ENCODE measurements at regions not wholly inside any gene's neighbourhood (a gene's known extent, or its start where the extent isn't known, plus 50 kb on each side); places are given as distances from the start of the nearest gene placed in this dataset.
"Not testable (repeated sequence)": the region's sequence is repeated elsewhere in the genome, so short reads cannot be mapped to it uniquely, and the experiment has no call there.

DNA sequence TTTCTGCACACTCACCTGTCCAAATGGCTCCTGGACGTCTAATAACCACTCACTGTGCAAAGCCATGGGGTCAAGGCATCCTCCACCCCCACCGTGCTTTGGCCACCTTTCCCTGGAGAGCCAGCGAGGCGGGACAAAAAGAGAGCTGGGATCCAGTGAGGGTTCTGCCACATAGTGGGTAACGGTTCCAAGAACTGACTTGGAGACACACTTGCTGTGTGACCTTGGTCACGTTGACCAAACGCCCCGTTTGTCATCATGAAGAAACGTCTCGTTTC, 287.2 kb downstream of the TFAP2C start:
- Mint-ChIP-seq H3K9me3 (no peaks in the 10 kb centered on the region), H3K27ac (no peak overlapping the region), H3K27me3 (peaks cover 4% of the 10 kb centered on the region), H3K36me3 (no peaks in the 10 kb centered on the region), H3K4me3 (no peak overlapping the region), H3K4me1 (no peaks in the 10 kb centered on the region)

DNA sequence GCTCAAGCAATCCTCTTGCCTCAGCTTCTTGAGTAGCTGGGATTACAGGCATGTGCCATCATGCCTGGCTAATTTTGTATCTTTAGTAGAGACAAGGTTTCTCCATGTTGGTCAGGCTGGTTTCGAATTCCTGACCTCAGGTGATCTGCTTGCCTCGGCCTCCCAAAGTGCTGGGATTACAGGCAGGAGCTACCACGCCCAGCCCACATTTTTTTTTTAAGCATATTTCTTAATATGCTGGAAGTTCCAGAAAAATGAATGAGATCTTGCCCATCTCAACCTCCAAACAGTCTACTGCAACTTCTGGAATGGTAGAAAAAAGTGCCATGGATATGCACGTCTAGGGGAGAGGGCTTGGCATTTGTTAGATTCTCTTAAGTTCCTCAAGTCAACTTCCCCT, 290.9 kb downstream of the TFAP2C start:
- not testable (repeated sequence) for H3K4me1 Mint-ChIP-seq, H3K27ac Mint-ChIP-seq, H3K4me3 Mint-ChIP-seq, H3K36me3 Mint-ChIP-seq, H3K9me3 Mint-ChIP-seq
- peaks cover 14% of the 10 kb centered on the region for H3K27me3 Mint-ChIP-seq

DNA sequence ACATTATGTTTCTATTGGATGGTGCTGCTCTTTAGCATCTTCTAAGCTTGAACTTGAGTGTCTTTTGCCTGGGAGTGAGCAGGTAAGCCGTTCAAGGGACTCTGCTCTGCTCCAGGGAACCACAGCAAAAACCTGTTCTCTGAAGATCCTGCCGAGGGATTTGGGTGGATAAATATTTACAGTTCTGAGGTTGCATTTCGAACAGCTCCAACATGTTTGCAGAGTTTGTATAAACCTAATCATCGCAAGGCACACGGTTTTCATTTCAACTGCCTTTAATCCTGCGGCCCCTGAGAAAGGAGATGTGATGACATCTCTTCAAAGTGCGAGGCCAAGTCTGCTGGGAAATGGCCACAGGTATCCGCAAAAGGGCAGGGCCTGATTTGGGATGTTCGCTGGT, 293.4 kb downstream of the TFAP2C start:
- Mint-ChIP-seq H3K4me1 (peaks cover 7% of the 10 kb centered on the region), H3K36me3 (no peaks in the 10 kb centered on the region), H3K4me3 (no peak overlapping the region), H3K27me3 (peaks cover 28% of the 10 kb centered on the region), H3K9me3 (no peaks in the 10 kb centered on the region), H3K27ac (no peak overlapping the region)

DNA sequence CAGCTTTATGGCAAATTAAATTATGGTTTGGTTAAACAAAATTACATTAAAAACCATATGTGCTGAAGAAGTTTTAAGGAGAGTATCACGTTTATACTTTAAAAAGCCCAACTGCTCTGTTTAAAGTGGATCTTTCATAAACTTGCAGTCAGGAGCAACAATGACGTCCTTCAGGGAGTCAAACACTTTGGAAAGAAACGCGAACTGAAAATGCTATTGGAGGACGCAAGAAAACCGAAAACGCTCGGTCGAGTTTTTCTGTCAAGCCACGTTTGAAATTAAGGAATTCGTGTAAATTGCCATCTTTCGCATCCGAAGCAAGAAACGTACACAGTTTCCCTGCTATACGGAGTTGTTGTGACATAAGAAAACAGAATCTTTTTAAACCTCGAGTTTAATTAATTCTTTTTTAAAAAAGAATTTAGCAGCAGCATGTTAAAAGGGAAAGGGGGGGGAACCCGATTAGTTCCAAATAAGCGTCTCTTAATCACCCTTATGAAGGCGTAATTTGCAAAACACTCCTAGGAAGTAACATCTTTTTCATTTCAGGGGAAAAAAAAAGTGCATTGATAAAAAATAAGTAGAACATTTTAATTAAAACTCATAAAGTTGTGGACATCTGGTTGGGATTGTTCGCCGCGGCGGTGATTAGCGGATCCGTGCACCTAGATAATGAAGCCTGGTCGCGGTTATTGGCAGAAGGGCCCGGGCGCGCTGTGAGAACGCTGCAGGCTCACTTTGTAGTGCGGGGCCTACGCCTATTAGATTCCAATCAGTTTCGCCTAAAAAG, 295.4 kb downstream of the TFAP2C start:
- Mint-ChIP-seq H3K27ac (no peak overlapping the region), H3K36me3 (no peaks in the 10 kb centered on the region), H3K4me1 (peaks cover 7% of the 10 kb centered on the region), H3K9me3 (no peaks in the 10 kb centered on the region), H3K27me3 (peaks cover 35% of the 10 kb centered on the region), H3K4me3 (no peak overlapping the region)

DNA sequence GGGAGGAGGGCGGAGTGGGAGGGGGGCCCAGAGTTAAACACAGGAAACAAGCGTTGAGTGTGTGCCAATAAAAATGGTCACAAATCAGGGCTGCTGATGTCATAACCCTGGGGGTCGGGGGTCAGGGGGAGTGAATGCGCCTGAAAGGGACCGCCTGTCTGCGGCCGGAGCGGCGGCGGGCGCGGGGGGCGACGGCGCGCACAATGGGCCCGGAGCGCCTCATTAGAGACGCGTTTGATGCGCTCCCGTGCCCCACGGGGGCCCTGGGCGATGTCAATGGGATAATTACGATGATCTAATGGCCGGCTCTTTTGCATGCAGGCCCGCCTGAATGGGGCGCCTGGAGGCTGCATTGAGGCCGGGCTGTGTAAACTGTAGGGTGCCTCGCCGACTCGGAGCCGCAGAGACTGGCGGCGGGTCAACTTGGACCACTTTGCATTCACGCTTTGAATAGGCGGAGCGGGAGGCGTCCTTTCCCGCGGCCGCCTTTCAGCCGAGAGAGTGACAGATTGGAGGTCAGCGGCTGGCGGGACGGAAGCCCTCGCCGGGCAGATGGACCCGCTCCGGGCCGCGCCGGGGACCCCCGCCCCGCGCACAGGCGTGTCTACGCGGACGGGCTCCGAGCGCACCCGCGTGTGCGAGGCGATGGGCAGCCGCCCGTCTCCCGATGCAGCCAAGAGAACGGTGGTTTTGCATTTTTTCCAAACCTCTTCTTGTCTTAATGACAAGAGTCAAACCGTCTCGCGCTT, 296.1 kb downstream of the TFAP2C start:
- Mint-ChIP-seq H3K4me3 (no peak overlapping the region), H3K27me3 (peaks cover 41% of the 10 kb centered on the region), H3K36me3 (no peaks in the 10 kb centered on the region), H3K4me1 (peaks cover 7% of the 10 kb centered on the region), H3K9me3 (no peaks in the 10 kb centered on the region), H3K27ac (no peak overlapping the region)

DNA sequence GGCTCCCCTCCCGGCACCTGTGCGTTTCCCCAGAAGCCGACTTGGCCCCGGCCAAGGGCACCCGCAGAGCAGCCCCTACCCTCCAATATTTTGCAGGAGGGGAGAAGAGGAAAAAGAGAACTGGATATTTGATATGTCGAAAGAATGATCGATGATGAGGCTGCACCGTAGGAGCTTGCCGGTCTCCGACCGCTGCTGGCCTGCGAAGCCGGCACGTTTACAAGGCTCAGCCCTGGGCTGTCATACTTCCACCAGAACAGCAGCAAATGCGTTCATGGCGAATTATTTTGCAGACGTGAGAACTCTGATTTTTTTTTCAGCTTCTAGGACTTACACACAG, 296.7 kb downstream of the TFAP2C start:
- peaks cover 44% of the 10 kb centered on the region for H3K27me3 Mint-ChIP-seq
- no peaks in the 10 kb centered on the region for H3K9me3 Mint-ChIP-seq
- no peaks in the 10 kb centered on the region for H3K36me3 Mint-ChIP-seq
- no peak overlapping the region for H3K4me3 Mint-ChIP-seq
- H3K4me1 Mint-ChIP-seq: peaks cover 7% of the 10 kb centered on the region
- no peak overlapping the region for H3K27ac Mint-ChIP-seq

DNA sequence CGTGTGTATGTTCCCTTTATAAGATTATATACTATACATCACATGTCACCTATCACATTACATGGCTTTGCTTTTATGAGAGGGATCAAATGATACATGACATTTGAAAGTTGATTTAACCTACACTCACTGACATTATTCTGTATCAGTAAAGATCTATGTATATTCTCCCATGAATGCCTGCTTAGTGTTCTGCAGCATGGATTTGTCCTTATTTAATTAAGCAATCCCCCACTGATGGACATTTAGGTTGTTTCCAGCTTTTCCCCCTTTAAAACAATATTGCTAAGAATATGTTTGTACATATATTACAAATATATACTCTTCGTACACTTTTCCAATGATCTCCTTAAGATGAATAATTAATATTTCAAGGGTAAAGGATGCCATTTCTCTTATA, 297.4 kb downstream of the TFAP2C start:
- H3K36me3 Mint-ChIP-seq: no peaks in the 10 kb centered on the region
- no peaks in the 10 kb centered on the region for H3K9me3 Mint-ChIP-seq
- H3K27me3 Mint-ChIP-seq: peaks cover 46% of the 10 kb centered on the region
- H3K4me3 Mint-ChIP-seq: no peak overlapping the region
- H3K4me1 Mint-ChIP-seq: peaks cover 7% of the 10 kb centered on the region
- no peak overlapping the region for H3K27ac Mint-ChIP-seq

DNA sequence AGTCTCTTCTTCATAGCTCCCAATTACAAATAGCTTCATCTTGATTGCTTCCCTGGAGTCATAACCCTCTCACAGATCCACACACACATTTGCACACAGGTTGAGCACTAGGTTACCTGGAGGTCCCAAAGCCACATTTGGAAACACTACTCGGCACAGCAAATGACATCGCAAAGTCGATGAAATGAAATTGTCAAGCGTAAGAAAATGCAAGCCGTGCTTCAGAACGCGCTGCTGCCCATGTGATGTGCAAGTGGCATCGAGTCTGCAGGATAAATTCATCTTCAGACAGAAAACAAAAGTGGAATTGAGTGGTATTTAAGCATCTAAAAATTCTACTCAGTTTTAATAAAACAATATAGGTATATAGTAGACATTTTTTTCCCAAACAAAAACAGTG, 298.0 kb downstream of the TFAP2C start:
- Mint-ChIP-seq H3K36me3 (no peaks in the 10 kb centered on the region), H3K27me3 (peaks cover 46% of the 10 kb centered on the region), H3K4me3 (no peak overlapping the region), H3K27ac (no peak overlapping the region), H3K9me3 (no peaks in the 10 kb centered on the region), H3K4me1 (peaks cover 7% of the 10 kb centered on the region)

DNA sequence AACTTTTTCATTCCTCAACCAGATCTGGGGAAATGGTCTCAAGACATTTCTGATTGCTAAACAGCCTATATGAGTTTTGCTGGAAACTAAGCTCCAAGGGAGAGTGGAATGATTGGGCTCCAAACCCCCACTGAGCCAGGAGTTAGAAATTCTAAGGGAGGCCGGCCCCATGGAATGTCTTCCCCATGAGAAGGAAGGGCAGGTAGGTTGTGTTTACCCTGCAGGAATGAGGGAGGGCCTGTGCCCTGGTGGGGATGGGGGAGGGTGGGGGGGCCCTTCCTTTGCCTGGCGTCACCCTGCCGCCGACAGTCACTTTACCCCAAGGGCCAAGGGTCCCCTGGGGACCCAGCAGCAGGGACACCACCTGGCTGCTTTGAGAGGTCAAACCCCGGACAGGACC, 298.9 kb downstream of the TFAP2C start:
- H3K4me1 Mint-ChIP-seq: peaks cover 7% of the 10 kb centered on the region
- H3K27me3 Mint-ChIP-seq: peaks cover 39% of the 10 kb centered on the region
- H3K27ac Mint-ChIP-seq: no peak overlapping the region
- no peak overlapping the region for H3K4me3 Mint-ChIP-seq
- no peaks in the 10 kb centered on the region for H3K9me3 Mint-ChIP-seq
- H3K36me3 Mint-ChIP-seq: no peaks in the 10 kb centered on the region

DNA sequence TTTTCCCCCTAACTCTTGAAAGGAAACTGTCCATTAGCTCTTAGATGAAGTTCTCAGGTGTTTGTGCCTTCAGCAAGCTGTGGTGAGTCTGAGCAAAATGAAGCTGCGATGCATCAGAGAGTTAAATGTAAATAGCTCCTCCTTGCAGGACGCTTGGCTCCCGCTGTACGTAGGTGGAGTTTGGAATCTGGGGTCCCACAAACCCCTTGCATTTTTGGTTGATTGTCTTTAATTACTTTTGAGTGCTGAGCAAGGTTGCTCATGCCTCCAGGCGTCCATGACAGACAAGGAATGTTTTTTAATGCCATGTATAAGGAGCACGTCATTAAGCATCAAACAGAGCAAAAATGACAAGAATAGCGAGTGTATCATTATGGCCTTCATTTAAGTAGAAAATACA, 300.5 kb downstream of the TFAP2C start:
- Mint-ChIP-seq H3K9me3 (no peaks in the 10 kb centered on the region), H3K27me3 (peaks cover 42% of the 10 kb centered on the region), H3K4me3 (no peak overlapping the region), H3K36me3 (no peaks in the 10 kb centered on the region), H3K4me1 (peaks cover 7% of the 10 kb centered on the region), H3K27ac (no peak overlapping the region)

DNA sequence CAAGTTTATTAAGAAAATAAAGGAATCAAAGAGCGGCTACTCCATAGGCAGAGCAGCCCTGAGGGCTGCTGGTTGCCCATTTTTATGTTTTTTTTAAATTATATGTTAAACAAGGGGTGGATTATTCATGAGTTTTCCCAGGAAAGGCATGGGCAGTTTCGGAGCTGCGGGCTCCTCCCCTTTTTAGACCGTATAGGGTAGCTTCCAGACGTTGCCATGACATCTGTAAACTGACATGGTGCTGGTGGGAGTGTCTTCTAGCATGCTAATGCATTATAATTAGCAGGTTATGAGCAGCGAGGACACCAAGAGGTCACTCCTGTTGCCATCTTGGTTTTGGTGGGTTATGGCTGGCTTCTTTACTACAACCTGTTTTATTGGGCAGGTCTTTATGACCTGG, 301.8 kb downstream of the TFAP2C start:
- Mint-ChIP-seq H3K4me1 (peaks cover 5% of the 10 kb centered on the region), H3K27me3 (peaks cover 37% of the 10 kb centered on the region), H3K36me3 (no peaks in the 10 kb centered on the region), H3K9me3 (no peaks in the 10 kb centered on the region), H3K27ac (no peak overlapping the region), H3K4me3 (no peak overlapping the region)

DNA sequence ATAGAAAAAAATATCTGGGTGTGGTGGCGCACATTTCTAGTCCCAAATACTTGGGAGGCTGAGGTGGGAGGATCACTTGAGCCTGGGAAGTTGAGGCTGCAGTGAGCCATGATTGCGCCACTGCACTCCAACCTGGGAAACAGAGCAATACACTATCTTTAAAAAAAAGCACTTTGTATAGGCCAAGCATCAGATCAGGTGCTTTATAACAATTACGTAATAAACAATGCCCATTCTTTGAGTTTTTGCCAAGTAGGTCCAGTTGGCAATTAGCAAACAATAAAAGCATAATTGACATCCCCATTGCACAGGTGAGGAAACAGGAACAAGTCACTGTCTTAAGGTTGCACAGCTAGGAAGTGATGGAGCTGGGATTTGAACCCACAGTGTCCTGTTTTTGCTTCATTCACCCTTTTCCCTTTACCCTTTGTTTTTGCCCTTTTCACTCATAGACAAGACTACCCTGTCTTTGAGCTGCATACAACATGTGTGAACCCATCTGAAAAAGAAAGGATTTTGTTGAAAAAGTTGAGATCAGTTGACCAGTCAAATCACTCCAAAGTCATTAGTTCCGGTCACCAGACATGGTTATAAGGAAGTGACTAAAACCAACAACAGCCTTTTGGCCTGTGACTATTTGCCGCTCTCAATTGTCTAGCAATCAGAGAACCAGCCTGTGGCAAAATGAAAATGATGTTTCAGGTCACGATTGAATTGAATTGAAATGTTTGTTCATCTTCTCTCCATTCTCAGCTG, 303.6 kb downstream of the TFAP2C start:
- Mint-ChIP-seq H3K9me3 (no peaks in the 10 kb centered on the region), H3K4me3 (no peak overlapping the region), H3K27me3 (peaks cover 20% of the 10 kb centered on the region), H3K4me1 (no peaks in the 10 kb centered on the region), H3K27ac (no peak overlapping the region), H3K36me3 (no peaks in the 10 kb centered on the region)

DNA sequence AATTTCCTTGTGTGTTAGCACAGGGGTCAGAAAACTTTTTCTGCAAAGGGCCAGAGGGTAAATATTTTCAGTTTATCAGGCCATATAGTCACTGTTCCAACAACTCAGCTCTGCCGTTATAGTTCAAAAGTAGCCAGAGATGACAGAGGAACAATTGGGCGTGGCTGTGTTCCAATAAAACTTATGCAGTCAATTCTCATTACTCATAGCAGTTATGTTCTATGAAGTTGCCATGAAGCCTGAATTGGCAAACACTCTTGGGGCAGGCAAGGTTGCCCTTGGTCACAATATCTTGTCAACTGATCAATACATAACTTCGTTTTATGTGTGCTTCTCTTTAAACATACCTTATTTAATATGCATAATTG, 304.2 kb downstream of the TFAP2C start:
- Mint-ChIP-seq H3K9me3 (no peaks in the 10 kb centered on the region), H3K4me1 (no peaks in the 10 kb centered on the region), H3K27ac (no peak overlapping the region), H3K27me3 (peaks cover 18% of the 10 kb centered on the region), H3K36me3 (no peaks in the 10 kb centered on the region), H3K4me3 (no peak overlapping the region)

DNA sequence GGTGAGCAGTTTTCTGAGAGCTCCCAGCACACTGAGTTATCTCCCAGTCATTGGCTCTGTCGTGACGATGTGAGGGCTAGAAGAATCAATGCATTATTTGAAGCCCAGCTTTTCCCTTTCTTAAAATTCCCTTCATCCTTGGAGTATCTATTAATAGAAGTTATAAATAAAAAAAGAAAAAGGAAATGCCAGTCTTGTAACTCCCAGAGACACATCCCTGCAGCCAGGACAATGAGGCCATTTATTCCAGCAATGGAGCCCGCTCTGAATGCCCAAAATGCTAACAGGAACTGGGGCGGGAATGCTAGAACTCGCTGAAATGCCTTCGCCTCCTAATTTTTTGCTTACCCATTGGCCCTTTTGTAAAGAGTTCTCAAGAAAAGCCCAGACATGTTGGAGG, 305.8 kb downstream of the TFAP2C start:
- no peaks in the 10 kb centered on the region for H3K4me1 Mint-ChIP-seq
- peaks cover 12% of the 10 kb centered on the region for H3K27me3 Mint-ChIP-seq
- no peaks in the 10 kb centered on the region for H3K36me3 Mint-ChIP-seq
- no peaks in the 10 kb centered on the region for H3K9me3 Mint-ChIP-seq
- H3K4me3 Mint-ChIP-seq: no peak overlapping the region
- no peak overlapping the region for H3K27ac Mint-ChIP-seq

DNA sequence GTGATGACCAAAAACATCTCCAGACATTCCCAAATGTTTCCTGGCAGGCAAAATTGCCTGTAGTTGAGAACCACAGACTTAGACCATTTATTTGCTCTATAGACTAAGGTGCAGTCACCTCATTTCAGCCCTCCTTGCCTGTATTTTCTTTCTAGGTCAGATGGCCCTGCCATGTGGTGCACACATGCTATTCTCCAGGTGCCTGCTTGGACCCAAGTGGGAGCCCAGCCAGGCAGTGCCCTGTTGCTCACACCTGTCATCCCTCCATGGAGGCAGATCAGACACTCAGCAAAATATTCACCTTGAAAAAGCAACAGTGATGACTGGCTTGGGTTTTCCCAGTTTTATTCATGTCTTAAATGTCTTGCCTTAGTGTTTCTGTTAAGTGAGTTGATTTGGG, 311.4 kb downstream of the TFAP2C start:
- Mint-ChIP-seq H3K4me3 (no peak overlapping the region), H3K9me3 (no peaks in the 10 kb centered on the region), H3K27ac (no peak overlapping the region), H3K36me3 (no peaks in the 10 kb centered on the region), H3K27me3 (peaks cover 3% of the 10 kb centered on the region), H3K4me1 (no peaks in the 10 kb centered on the region)

DNA sequence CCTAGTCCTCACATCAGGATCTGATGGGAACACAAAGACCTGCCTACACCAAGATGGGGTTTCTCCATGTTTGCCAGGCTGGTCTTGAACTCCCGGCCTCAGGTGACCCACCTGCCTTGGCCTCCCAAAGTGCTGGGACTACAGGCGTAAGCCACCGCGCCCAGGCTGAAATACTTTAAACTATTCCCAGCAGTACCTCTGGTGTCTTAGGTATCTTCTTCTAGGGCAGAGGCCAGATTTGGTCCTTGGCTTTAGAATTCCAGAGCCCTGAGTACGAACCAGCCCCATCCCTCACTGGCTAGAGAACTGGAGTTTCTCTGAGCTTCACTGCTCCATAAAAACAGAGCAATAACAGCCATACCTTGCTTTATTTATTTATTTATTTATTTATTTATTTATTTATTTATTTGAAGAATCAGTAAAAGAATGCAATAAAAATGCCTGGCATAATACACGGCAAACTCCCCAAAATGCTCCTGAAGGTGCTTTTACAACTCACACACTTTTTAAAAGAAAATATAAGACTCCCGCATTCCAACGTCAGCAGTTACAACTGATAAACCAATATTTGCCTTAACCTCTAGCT, 312.1 kb downstream of the TFAP2C start:
- H3K4me1 Mint-ChIP-seq: no peaks in the 10 kb centered on the region
- H3K9me3 Mint-ChIP-seq: no peaks in the 10 kb centered on the region
- no peak overlapping the region for H3K27ac Mint-ChIP-seq
- peaks cover 3% of the 10 kb centered on the region for H3K27me3 Mint-ChIP-seq
- no peak overlapping the region for H3K4me3 Mint-ChIP-seq
- H3K36me3 Mint-ChIP-seq: no peaks in the 10 kb centered on the region
